Endodermal cell (in vitro differentiated cells): ENCODE measurements at regions not wholly inside any gene's neighbourhood (a gene's known extent, or its start where the extent isn't known, plus 50 kb on each side); places are given as distances from the start of the nearest gene placed in this dataset.

ENCODE experiments used
- DNase-seq: peaks from one replicate; pipeline ENCODE4 v3.0.0-alpha.2; 2017
- H3K27ac ChIP-seq: 2 replicates; pipeline ENCODE4 v1.5.1; 2013; ENCODE audit warnings: mild to moderate bottlenecking, low read depth, low read length, moderate library complexity
- H3K27me3 ChIP-seq: 2 replicates; pipeline ENCODE4 v1.6.1; 2013; ENCODE audit warnings: mild to moderate bottlenecking, low read length, moderate library complexity; ENCODE audit not compliant: insufficient read depth, control insufficient read depth, poor library complexity, severe bottlenecking
- H3K36me3 ChIP-seq: 2 replicates; pipeline ENCODE4 v1.7.0; 2013; ENCODE audit warnings: mild to moderate bottlenecking, low read length, moderate library complexity; ENCODE audit not compliant: control insufficient read depth, insufficient read depth
- H3K4me1 ChIP-seq: one replicate; pipeline ENCODE4 v1.7.0; 2013; ENCODE audit warnings: low read length; ENCODE audit not compliant: control insufficient read depth, insufficient read depth
- H3K4me3 ChIP-seq: 2 replicates; pipeline ENCODE4 v1.5.1; 2013; ENCODE audit warnings: mild to moderate bottlenecking, low read length, moderate library complexity
- H3K9ac ChIP-seq: 2 replicates; pipeline ENCODE4 v1.6.1; 2013; ENCODE audit warnings: mild to moderate bottlenecking, low read length, moderate library complexity; ENCODE audit not compliant: poor library complexity, severe bottlenecking; ENCODE audit errors: extremely low read depth
- H3K9me3 ChIP-seq: 2 replicates; pipeline ENCODE4 v1.6.1; 2013; ENCODE audit warnings: mild to moderate bottlenecking, low read length, moderate library complexity; ENCODE audit not compliant: control insufficient read depth
- H3K27ac Mint-ChIP-seq: 2 replicates; pipeline ENCODE4 v1.8.0; 2020; ENCODE audit warnings: mixed read lengths
- H3K27me3 Mint-ChIP-seq: 2 replicates; pipeline ENCODE4 v1.8.0; 2021; ENCODE audit warnings: mild to moderate bottlenecking, mixed read lengths; ENCODE audit not compliant: insufficient read depth
- H3K36me3 Mint-ChIP-seq: 2 replicates; pipeline ENCODE4 v1.8.0; 2020; ENCODE audit warnings: low read depth, mixed read lengths
- H3K4me1 Mint-ChIP-seq: 2 replicates; pipeline ENCODE4 v1.8.0; 2020; ENCODE audit warnings: mixed read lengths
- H3K4me3 Mint-ChIP-seq: 2 replicates; pipeline ENCODE4 v1.8.0; 2020; ENCODE audit warnings: mild to moderate bottlenecking, moderate library complexity, mixed read lengths
- H3K9me3 Mint-ChIP-seq: 2 replicates; pipeline ENCODE4 v1.8.0; 2020; ENCODE audit warnings: mild to moderate bottlenecking, mixed read lengths
- CTCF ChIP-seq: fragments of 200-600 bp; sonication (generic); conservative IDR thresholded peaks from 2 replicates; pipeline ENCODE4 v1.5.0; 2021; ENCODE audit warnings: antibody characterized with exemption, mild to moderate bottlenecking
- WGBS, 2 experiments: methylation state at CpG; one replicate each; pipeline versions ENCODE4 v1.1.5 to v1.1.7; 2013; ENCODE audit warnings: missing lambda C conversion rate in 2 of 2, mixed read lengths in 1 of 2; ENCODE audit not compliant: insufficient coverage in 1 of 2, insufficient read length in 1 of 2; 5-methylcytosine and 5-hydroxymethylcytosine counted together

GRCh38 chr4:181956512-181956911 is 286.7 kb upstream of the TENM3 start:
- Mint-ChIP-seq H3K4me1 (peaks cover 4% of the 10 kb centered on the region), H3K9me3 (no peaks in the 10 kb centered on the region), H3K4me3 (no peak overlapping the region), H3K27ac (no peak overlapping the region), H3K36me3 (no peaks in the 10 kb centered on the region), H3K27me3 (no peaks in the 10 kb centered on the region)
- Histone ChIP-seq H3K27me3 (no peaks in the 10 kb centered on the region), H3K4me3 (no peak overlapping the region), H3K9ac (no peak overlapping the region), H3K36me3 (no peaks in the 10 kb centered on the region), H3K4me1 (no peaks in the 10 kb centered on the region), H3K27ac (no peak overlapping the region), H3K9me3 (no peaks in the 10 kb centered on the region)
- TF ChIP-seq CTCF, result no peak
- DNase-seq, result no peak
- 99% methylated on average over 2 of the region's 3 CpGs; no CpG with 5 or more reads in 1 of the 2 experiments for WGBS, 2 experiments

GRCh38 chr4:181957088-181957487 is 286.1 kb upstream of the TENM3 start:
- H3K4me3 ChIP-seq, result no peak overlapping the region
- peaks cover 4% of the 10 kb centered on the region for H3K4me1 Mint-ChIP-seq

GRCh38 chr4:181958446-181958845 is 284.8 kb upstream of the TENM3 start:
- H3K4me1 ChIP-seq, result no peaks in the 10 kb centered on the region
- H3K27me3 ChIP-seq, result no peaks in the 10 kb centered on the region
- H3K27ac Mint-ChIP-seq, result no peak overlapping the region
- H3K4me3 Mint-ChIP-seq, result no peak overlapping the region
- no peak for TF ChIP-seq CTCF
- no peak for DNase-seq
- peaks cover 2% of the 10 kb centered on the region for H3K4me1 Mint-ChIP-seq
- no peak overlapping the region for H3K9ac ChIP-seq
- 100% methylated on average over 1 of the region's 2 CpGs; no CpG with 5 or more reads in 1 of the 2 experiments for WGBS, 2 experiments
- no peaks in the 10 kb centered on the region for H3K9me3 Mint-ChIP-seq
- H3K27ac ChIP-seq, result no peak overlapping the region
- no peaks in the 10 kb centered on the region for H3K27me3 Mint-ChIP-seq
- H3K9me3 ChIP-seq, result no peaks in the 10 kb centered on the region
- H3K4me3 ChIP-seq, result no peak overlapping the region
- no peaks in the 10 kb centered on the region for H3K36me3 ChIP-seq
- no peaks in the 10 kb centered on the region for H3K36me3 Mint-ChIP-seq

More at GRCh38 chr4:181957088-181957487, 286.1 kb upstream of the TENM3 start:
- H3K9ac ChIP-seq, result no peak overlapping the region
- DNase-seq, result no peak
- no peaks in the 10 kb centered on the region for H3K27me3 Mint-ChIP-seq
- no peaks in the 10 kb centered on the region for H3K36me3 ChIP-seq
- no peak for TF ChIP-seq CTCF
- 93% methylated on average over 8 of the region's 8 CpGs for WGBS, 2 experiments
- H3K4me3 Mint-ChIP-seq, result no peak overlapping the region
- no peaks in the 10 kb centered on the region for H3K9me3 ChIP-seq
- no peaks in the 10 kb centered on the region for H3K27me3 ChIP-seq
- no peaks in the 10 kb centered on the region for H3K9me3 Mint-ChIP-seq
- H3K27ac Mint-ChIP-seq, result no peak overlapping the region
- H3K4me1 ChIP-seq, result no peaks in the 10 kb centered on the region
- no peak overlapping the region for H3K27ac ChIP-seq
- no peaks in the 10 kb centered on the region for H3K36me3 Mint-ChIP-seq
